H1 (cell line): ENCODE measurements at regions not wholly inside any gene's neighbourhood (a gene's known extent, or its start where the extent isn't known, plus 50 kb on each side); places are given as distances from the start of the nearest gene placed in this dataset.

Source experiments
- EZH2 ChIP-seq: fragments of 200-600 bp; sonication (generic); IDR thresholded peaks from 2 replicates; pipeline ENCODE4 v1.7.1; 2012; ENCODE audit warnings: low read depth, mild to moderate bottlenecking, moderate library complexity, low read length, inconsistent platforms; ENCODE audit not compliant: severe bottlenecking
- KDM1A ChIP-seq: fragments of 200-600, 300-600 bp; sonication (generic); IDR thresholded peaks from 2 replicates; pipeline ENCODE4 v1.7.1; 2016; ENCODE audit warnings: mild to moderate bottlenecking, low read length, borderline replicate concordance
- RAD21 ChIP-seq, 2 experiments: IDR thresholded peaks in 1 of 2; conservative IDR thresholded peaks in 1 of 2; 2 replicates each; pipeline ENCODE4 v1.6.1; 2011; ENCODE audit warnings: low read depth in 2 of 2, low read length in 2 of 2, improper control_type of control experiment in 1 of 2, inconsistent platforms in 1 of 2, mild to moderate bottlenecking in 1 of 2, moderate library complexity in 1 of 2
- TF ChIP-seq, protein P1 (sequence below), 3 experiments: IDR thresholded peaks; 1 replicate in 2 of 3; 2 replicates in 1 of 3; pipeline versions ENCODE4 v1.5.1 to v1.6.1; 2011; ENCODE audit warnings: low read length in 3 of 3, mild to moderate bottlenecking in 3 of 3, inconsistent platforms in 2 of 3, low read depth in 1 of 3, moderate library complexity in 1 of 3; ENCODE audit not compliant: insufficient read depth in 1 of 3; ENCODE audit errors: control extremely low read depth in 1 of 3

DNA sequence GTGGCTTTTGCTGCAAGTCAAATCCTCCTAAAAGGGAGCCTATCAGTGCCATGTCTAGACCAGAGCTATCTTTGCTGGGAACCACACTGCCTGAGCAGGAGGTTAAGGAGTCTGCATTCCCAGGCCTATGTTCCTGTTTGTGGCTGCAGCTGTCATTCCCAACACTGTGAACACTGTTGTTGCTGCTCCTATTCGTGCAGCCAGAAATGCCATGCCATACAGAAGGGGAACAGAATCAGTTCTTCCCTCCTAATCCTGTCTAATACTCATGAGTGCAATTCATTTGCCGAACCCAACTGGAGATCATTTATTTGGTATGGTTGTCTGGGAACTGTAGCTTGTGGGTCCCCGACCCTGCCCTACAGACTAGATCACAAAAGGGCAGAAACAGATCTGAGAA is 406.5 kb upstream of the GJE1 start:
- TF ChIP-seq RAD21 (IDR thresholded peaks at IDR 0.05 in 1 of 2, conservative IDR thresholded peaks at IDR 0.05 in 1 of 2; ENCODE audit: low read depth in 2 of 2, low read length in 2 of 2) (no peak), KDM1A (no peak), EZH2 (no peak)
- TF ChIP-seq, protein P1, sequence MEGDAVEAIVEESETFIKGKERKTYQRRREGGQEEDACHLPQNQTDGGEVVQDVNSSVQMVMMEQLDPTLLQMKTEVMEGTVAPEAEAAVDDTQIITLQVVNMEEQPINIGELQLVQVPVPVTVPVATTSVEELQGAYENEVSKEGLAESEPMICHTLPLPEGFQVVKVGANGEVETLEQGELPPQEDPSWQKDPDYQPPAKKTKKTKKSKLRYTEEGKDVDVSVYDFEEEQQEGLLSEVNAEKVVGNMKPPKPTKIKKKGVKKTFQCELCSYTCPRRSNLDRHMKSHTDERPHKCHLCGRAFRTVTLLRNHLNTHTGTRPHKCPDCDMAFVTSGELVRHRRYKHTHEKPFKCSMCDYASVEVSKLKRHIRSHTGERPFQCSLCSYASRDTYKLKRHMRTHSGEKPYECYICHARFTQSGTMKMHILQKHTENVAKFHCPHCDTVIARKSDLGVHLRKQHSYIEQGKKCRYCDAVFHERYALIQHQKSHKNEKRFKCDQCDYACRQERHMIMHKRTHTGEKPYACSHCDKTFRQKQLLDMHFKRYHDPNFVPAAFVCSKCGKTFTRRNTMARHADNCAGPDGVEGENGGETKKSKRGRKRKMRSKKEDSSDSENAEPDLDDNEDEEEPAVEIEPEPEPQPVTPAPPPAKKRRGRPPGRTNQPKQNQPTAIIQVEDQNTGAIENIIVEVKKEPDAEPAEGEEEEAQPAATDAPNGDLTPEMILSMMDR (IDR thresholded peaks at IDR 0.05; ENCODE audit: control extremely low read depth in 1 of 3, insufficient read depth in 1 of 3, low read depth in 1 of 3, low read length in 3 of 3), result no peak
